Gastroesophageal sphincter (tissue), 3 donors: ENCODE measurements at regions not wholly inside any gene's neighbourhood (a gene's known extent, or its start where the extent isn't known, plus 50 kb on each side); places are given as distances from the start of the nearest gene placed in this dataset.

Experiments
- EP300 ChIP-seq: sonication (generic); formaldehyde crosslinking; IDR thresholded peaks from one replicate; pipeline ENCODE4 v1.6.1; 2017; ENCODE audit warnings: antibody characterized with exemption, mild to moderate bottlenecking
- POLR2A ChIP-seq, 2 donors: fragments of 450-650 bp; IDR thresholded peaks; one replicate each; pipeline ENCODE4 v1.6.1; 2017; ENCODE audit warnings: antibody characterized with exemption in 2 of 2, mild to moderate bottlenecking in 2 of 2, moderate library complexity in 1 of 2
- POLR2AphosphoS5 ChIP-seq: sonication (generic); formaldehyde crosslinking; IDR thresholded peaks from one replicate; pipeline ENCODE4 v1.6.1; 2017; ENCODE audit warnings: antibody characterized with exemption
- TF ChIP-seq, protein P1 (sequence below), 4 experiments: fragments of 200-600 bp in 2 of 4; fragments of 450-650 bp in 2 of 4; sonication (generic) in 1 of 4; IDR thresholded peaks; one replicate each; pipeline ENCODE4 v1.5.1; 2017 to 2019; ENCODE audit warnings: antibody characterized with exemption in 4 of 4, mild to moderate bottlenecking in 2 of 4, moderate library complexity in 2 of 4

DNA sequence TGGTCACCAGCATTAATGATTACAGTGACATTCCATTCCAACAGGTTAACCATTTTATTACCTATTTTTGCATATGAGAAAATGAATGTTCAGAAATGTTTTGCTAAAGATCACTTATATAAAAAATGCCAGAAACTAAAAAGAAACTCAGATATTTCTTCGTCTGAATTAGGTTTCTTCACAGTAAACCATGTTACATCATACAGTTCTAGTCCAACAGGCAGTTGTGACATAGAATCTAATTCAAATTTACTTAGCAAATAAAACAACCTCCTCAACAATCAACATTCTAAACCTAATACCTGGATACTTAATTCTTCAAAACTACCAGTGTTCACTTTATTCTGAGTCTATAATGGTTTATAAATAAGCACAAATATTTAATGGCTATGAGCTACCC lies 416.3 kb upstream of the LRRTM4 start:
- TF ChIP-seq, protein P1, sequence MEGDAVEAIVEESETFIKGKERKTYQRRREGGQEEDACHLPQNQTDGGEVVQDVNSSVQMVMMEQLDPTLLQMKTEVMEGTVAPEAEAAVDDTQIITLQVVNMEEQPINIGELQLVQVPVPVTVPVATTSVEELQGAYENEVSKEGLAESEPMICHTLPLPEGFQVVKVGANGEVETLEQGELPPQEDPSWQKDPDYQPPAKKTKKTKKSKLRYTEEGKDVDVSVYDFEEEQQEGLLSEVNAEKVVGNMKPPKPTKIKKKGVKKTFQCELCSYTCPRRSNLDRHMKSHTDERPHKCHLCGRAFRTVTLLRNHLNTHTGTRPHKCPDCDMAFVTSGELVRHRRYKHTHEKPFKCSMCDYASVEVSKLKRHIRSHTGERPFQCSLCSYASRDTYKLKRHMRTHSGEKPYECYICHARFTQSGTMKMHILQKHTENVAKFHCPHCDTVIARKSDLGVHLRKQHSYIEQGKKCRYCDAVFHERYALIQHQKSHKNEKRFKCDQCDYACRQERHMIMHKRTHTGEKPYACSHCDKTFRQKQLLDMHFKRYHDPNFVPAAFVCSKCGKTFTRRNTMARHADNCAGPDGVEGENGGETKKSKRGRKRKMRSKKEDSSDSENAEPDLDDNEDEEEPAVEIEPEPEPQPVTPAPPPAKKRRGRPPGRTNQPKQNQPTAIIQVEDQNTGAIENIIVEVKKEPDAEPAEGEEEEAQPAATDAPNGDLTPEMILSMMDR (IDR thresholded peaks at IDR 0.05), result no peak
- TF ChIP-seq POLR2AphosphoS5, result no peak
- no peak for TF ChIP-seq POLR2A (IDR thresholded peaks at IDR 0.05)
- no peak for TF ChIP-seq EP300
